Muscle of leg (tissue), 3 donors: ENCODE measurements at regions not wholly inside any gene's neighbourhood (a gene's known extent, or its start where the extent isn't known, plus 50 kb on each side); places are given as distances from the start of the nearest gene placed in this dataset.

Source experiments
- DNase-seq: peaks from one replicate; pipeline ENCODE4 v3.0.0; 2013
- H3K27ac ChIP-seq: one replicate; pipeline ENCODE4 v1.5.1; 2013; ENCODE audit warnings: mild to moderate bottlenecking, low read length, control low read depth
- H3K27me3 ChIP-seq: one replicate; pipeline ENCODE4 v1.6.1; 2013; ENCODE audit warnings: low read length; ENCODE audit not compliant: control insufficient read depth, insufficient read depth
- H3K36me3 ChIP-seq: one replicate; pipeline ENCODE4 v1.6.1; 2013; ENCODE audit warnings: low read length; ENCODE audit not compliant: control insufficient read depth, insufficient read depth
- H3K4me1 ChIP-seq: one replicate; pipeline ENCODE4 v1.6.1; 2013; ENCODE audit warnings: low read length; ENCODE audit not compliant: control insufficient read depth, insufficient read depth
- H3K4me3 ChIP-seq: one replicate; pipeline ENCODE4 v1.5.1; 2013; ENCODE audit warnings: low read length, control low read depth
- H3K9me3 ChIP-seq: replicated peaks from 2 replicates; pipeline ENCODE4 v1.6.1; 2013; ENCODE audit warnings: low read depth, low read length; ENCODE audit not compliant: control insufficient read depth
- WGBS: methylation state at CpG from one replicate; pipeline ENCODE4 v1.1.5; 2013; ENCODE audit warnings: missing lambda C conversion rate; ENCODE audit not compliant: insufficient coverage; 5-methylcytosine and 5-hydroxymethylcytosine counted together

GRCh38 chr13:107572156-107572555 is 643.2 kb downstream of the LIG4 start:
- Histone ChIP-seq H3K4me3 (no peak overlapping the region), H3K4me1 (no peaks in the 10 kb centered on the region), H3K27ac (no peak overlapping the region), H3K27me3 (no peaks in the 10 kb centered on the region), H3K9me3 (no peaks in the 10 kb centered on the region), H3K36me3 (no peaks in the 10 kb centered on the region)
- WGBS = 71% methylated on average over 1 of the region's 3 CpGs
- no peak for DNase-seq

- H3K36me3 ChIP-seq = no peaks in the 10 kb centered on the region
- no peaks in the 10 kb centered on the region for H3K4me1 ChIP-seq
- no CpG with 5 or more reads among the region's 2 CpGs for WGBS
- H3K9me3 ChIP-seq = no peaks in the 10 kb centered on the region
- H3K27ac ChIP-seq = no peak overlapping the region
- H3K27me3 ChIP-seq = no peaks in the 10 kb centered on the region
- no peak for DNase-seq
- no peak overlapping the region for H3K4me3 ChIP-seq
Observed at GRCh38 chr13:107568181-107568580, 647.2 kb downstream of the LIG4 start.

- Histone ChIP-seq H3K4me1 (no peaks in the 10 kb centered on the region), H3K27ac (no peak overlapping the region), H3K4me3 (no peak overlapping the region), H3K9me3 (no peaks in the 10 kb centered on the region), H3K27me3 (no peaks in the 10 kb centered on the region), H3K36me3 (no peaks in the 10 kb centered on the region)
- no peak for DNase-seq
- whole genome bisulfite sequencing = 75% methylated on average over 1 of the region's 7 CpGs
Observed at GRCh38 chr13:107563099-107563925, 652.0 kb downstream of the LIG4 start.

GRCh38 chr13:107562203-107562602 is 653.1 kb downstream of the LIG4 start:
- no peaks in the 10 kb centered on the region for H3K4me1 ChIP-seq
- no peaks in the 10 kb centered on the region for H3K9me3 ChIP-seq
- H3K27me3 ChIP-seq = no peaks in the 10 kb centered on the region
- no peak for DNase-seq
- H3K27ac ChIP-seq = no peak overlapping the region
- H3K4me3 ChIP-seq = no peak overlapping the region
- no peaks in the 10 kb centered on the region for H3K36me3 ChIP-seq
- WGBS = no CpG with 5 or more reads among the region's 5 CpGs

- no peak overlapping the region for H3K27ac ChIP-seq
- no peaks in the 10 kb centered on the region for H3K27me3 ChIP-seq
- H3K4me3 ChIP-seq = no peak overlapping the region
- no peaks in the 10 kb centered on the region for H3K9me3 ChIP-seq
- no peaks in the 10 kb centered on the region for H3K36me3 ChIP-seq
- no peaks in the 10 kb centered on the region for H3K4me1 ChIP-seq
- DNase-seq = no peak
- 91% methylated on average over 1 of the region's 5 CpGs for WGBS
Observed at GRCh38 chr13:107554460-107554859, 660.9 kb downstream of the LIG4 start.

- Histone ChIP-seq H3K36me3 (no peaks in the 10 kb centered on the region), H3K9me3 (no peaks in the 10 kb centered on the region), H3K27me3 (no peaks in the 10 kb centered on the region), H3K4me1 (no peaks in the 10 kb centered on the region), H3K4me3 (no peak overlapping the region), H3K27ac (no peak overlapping the region)
- 70% methylated on average over 5 of the region's 7 CpGs for WGBS
- peak; percentile 13 for DNase-seq
Observed at GRCh38 chr13:107553838-107554237, 661.5 kb downstream of the LIG4 start.

GRCh38 chr13:107551521-107551920 is 663.8 kb downstream of the LIG4 start:
- H3K4me3 ChIP-seq = no peak overlapping the region
- WGBS = no CpG with 5 or more reads among the region's 2 CpGs
- H3K4me1 ChIP-seq = no peaks in the 10 kb centered on the region
- H3K9me3 ChIP-seq = no peaks in the 10 kb centered on the region
- no peak for DNase-seq
- H3K36me3 ChIP-seq = no peaks in the 10 kb centered on the region
- no peaks in the 10 kb centered on the region for H3K27me3 ChIP-seq
- H3K27ac ChIP-seq = no peak overlapping the region

- H3K9me3 ChIP-seq = no peaks in the 10 kb centered on the region
- no peak overlapping the region for H3K27ac ChIP-seq
- no peak overlapping the region for H3K4me3 ChIP-seq
- H3K4me1 ChIP-seq = no peaks in the 10 kb centered on the region
- no peaks in the 10 kb centered on the region for H3K36me3 ChIP-seq
- DNase-seq = no peak
- no CpG with 5 or more reads among the region's 1 CpG for WGBS
- no peaks in the 10 kb centered on the region for H3K27me3 ChIP-seq
Observed at GRCh38 chr13:107548338-107548737, 667.0 kb downstream of the LIG4 start.

- 44% methylated on average over 4 of the region's 5 CpGs for WGBS
- H3K27ac ChIP-seq = no peak overlapping the region
- no peak for DNase-seq
- no peaks in the 10 kb centered on the region for H3K36me3 ChIP-seq
- H3K9me3 ChIP-seq = no peaks in the 10 kb centered on the region
- H3K27me3 ChIP-seq = no peaks in the 10 kb centered on the region
- no peaks in the 10 kb centered on the region for H3K4me1 ChIP-seq
- H3K4me3 ChIP-seq = no peak overlapping the region
Observed at GRCh38 chr13:107545946-107546502, 669.3 kb downstream of the LIG4 start.

- no peak overlapping the region for H3K27ac ChIP-seq
- no peaks in the 10 kb centered on the region for H3K36me3 ChIP-seq
- H3K4me1 ChIP-seq = no peaks in the 10 kb centered on the region
- H3K9me3 ChIP-seq = no peaks in the 10 kb centered on the region
- no peak overlapping the region for H3K4me3 ChIP-seq
- no peaks in the 10 kb centered on the region for H3K27me3 ChIP-seq
- no CpG with 5 or more reads among the region's 1 CpG for WGBS
- DNase-seq = no peak
Observed at GRCh38 chr13:107534548-107534947, 680.8 kb downstream of the LIG4 start.
